HEK293 (cell line): ENCODE measurements at regions not wholly inside any gene's neighbourhood (a gene's known extent, or its start where the extent isn't known, plus 50 kb on each side); places are given as distances from the start of the nearest gene placed in this dataset.

Experiments
- CTCF ChIA-PET: fragments of 350-600 bp; formaldehyde crosslinking; extraction: SDS; loops from one replicate; lab custom pipeline; 2021; ENCODE audit warnings: antibody characterized with exemption; lab: Yijun Ruan, JAX
- POLR2A ChIA-PET: fragments of 300-600 bp; formaldehyde crosslinking; extraction: SDS; loops from one replicate; lab custom pipeline; 2020; ENCODE audit warnings: antibody characterized with exemption, inconsistent platforms; lab: Yijun Ruan, JAX
- H3K27ac ChIP-seq: fragments of 200-500 bp; sonication (Bioruptor generic); 2 replicates; pipeline ENCODE4 v1.5.1; 2014; ENCODE audit warnings: low read depth, low read length, control low read depth, inconsistent platforms; ENCODE audit errors: extremely low read depth
- H3K36me3 ChIP-seq, 2 experiments: fragments of 200-500 bp in 1 of 2; sonication (Bioruptor generic) in 1 of 2; 1 replicate in 1 of 2; 2 replicates in 1 of 2; pipeline ENCODE4 v1.5.1; 2014 to 2017; ENCODE audit warnings: inconsistent platforms in 2 of 2, low read length in 2 of 2; ENCODE audit not compliant: control insufficient read depth in 2 of 2, insufficient read depth in 1 of 2
- H3K4me1 ChIP-seq: fragments of 200-500 bp; sonication (Bioruptor generic); 2 replicates; pipeline ENCODE4 v1.5.1; 2014; ENCODE audit warnings: mild to moderate bottlenecking, low read length, inconsistent platforms; ENCODE audit not compliant: control insufficient read depth, insufficient read depth
- H3K4me3 ChIP-seq: 2 replicates; pipeline ENCODE4 v1.5.1; 2011; ENCODE audit warnings: low read depth, mild to moderate bottlenecking, control low read depth, low read length, moderate library complexity
- H3K9me3 ChIP-seq: fragments of 200-500 bp; sonication (Bioruptor generic); 2 replicates; pipeline ENCODE4 v1.5.1; 2014; ENCODE audit warnings: low read depth, low read length, inconsistent platforms; ENCODE audit not compliant: control insufficient read depth, insufficient read depth
- BCL11A ChIP-seq: fragments of 450-650 bp; formaldehyde crosslinking; IDR thresholded peaks from 2 replicates; pipeline ENCODE4 v1.5.1; 2016; ENCODE audit warnings: low read depth, missing biosample characterization, missing genetic modification characterization
- KLF1 ChIP-seq: fragments of 450-650 bp; formaldehyde crosslinking; IDR thresholded peaks from 2 replicates; pipeline ENCODE4 v1.5.1; 2016; ENCODE audit warnings: missing biosample characterization, missing genetic modification characterization
- REPIN1 ChIP-seq: fragments of 450-650 bp; formaldehyde crosslinking; IDR thresholded peaks from 2 replicates; pipeline ENCODE4 v1.5.1; 2017; ENCODE audit warnings: missing biosample characterization, missing genetic modification characterization, low read depth
- ZBTB7A ChIP-seq: fragments of 450-650 bp; formaldehyde crosslinking; IDR thresholded peaks from 2 replicates; pipeline ENCODE4 v1.5.1; 2016; ENCODE audit warnings: low read depth, missing biosample characterization, missing genetic modification characterization
- ZFHX2 ChIP-seq: fragments of 450-650 bp; formaldehyde crosslinking; conservative IDR thresholded peaks from 2 replicates; pipeline ENCODE4 v1.5.1; 2016; ENCODE audit warnings: missing biosample characterization, missing genetic modification characterization
- ZNF132 ChIP-seq: fragments of 450-650 bp; formaldehyde crosslinking; IDR thresholded peaks from 2 replicates; pipeline ENCODE4 v1.5.1; 2017; ENCODE audit warnings: missing biosample characterization, missing genetic modification characterization, borderline replicate concordance
- ZNF350 ChIP-seq: fragments of 450-650 bp; formaldehyde crosslinking; IDR thresholded peaks from 2 replicates; pipeline ENCODE4 v1.5.0; 2017; ENCODE audit warnings: missing biosample characterization, mild to moderate bottlenecking, missing genetic modification characterization
- ZNF37A ChIP-seq: fragments of 450-650 bp; IDR thresholded peaks from 2 replicates; pipeline ENCODE4 v1.5.1; 2018; ENCODE audit warnings: missing biosample characterization, missing genetic modification characterization
- ZNF600 ChIP-seq: fragments of 450-650 bp; formaldehyde crosslinking; IDR thresholded peaks from 2 replicates; pipeline ENCODE4 v1.5.1; 2016; ENCODE audit warnings: missing biosample characterization, missing genetic modification characterization
- ZNF645 ChIP-seq: fragments of 450-650 bp; formaldehyde crosslinking; IDR thresholded peaks from 2 replicates; pipeline ENCODE4; 2016; ENCODE audit warnings: missing biosample characterization, missing genetic modification characterization
- ZSCAN23 ChIP-seq: fragments of 450-650 bp; formaldehyde crosslinking; IDR thresholded peaks from 2 replicates; pipeline ENCODE4 v1.5.1; 2016; ENCODE audit warnings: missing biosample characterization, missing genetic modification characterization
- TF ChIP-seq, protein P1 (sequence below): fragments of 450-650 bp; formaldehyde crosslinking; IDR thresholded peaks from 2 replicates; pipeline ENCODE4 v1.5.1; 2017; ENCODE audit warnings: missing biosample characterization, missing genetic modification characterization
- TF ChIP-seq, protein P2 (sequence below): fragments of 450-650 bp; formaldehyde crosslinking; IDR thresholded peaks from 2 replicates; pipeline ENCODE4 v1.5.1; 2016; ENCODE audit warnings: missing biosample characterization, missing genetic modification characterization
- TF ChIP-seq, protein P3 (sequence below): fragments of 450-650 bp; formaldehyde crosslinking; IDR thresholded peaks from 2 replicates; pipeline ENCODE4 v1.5.1; 2016; ENCODE audit warnings: missing biosample characterization, missing genetic modification characterization

- TF ChIP-seq ZSCAN23 (tag by site-specific recombination) (no peak), BCL11A (tag by site-specific recombination) (no peak), ZNF600 (no peak), ZNF132 (tag by site-specific recombination) (no peak)
- TF ChIP-seq, protein P1, sequence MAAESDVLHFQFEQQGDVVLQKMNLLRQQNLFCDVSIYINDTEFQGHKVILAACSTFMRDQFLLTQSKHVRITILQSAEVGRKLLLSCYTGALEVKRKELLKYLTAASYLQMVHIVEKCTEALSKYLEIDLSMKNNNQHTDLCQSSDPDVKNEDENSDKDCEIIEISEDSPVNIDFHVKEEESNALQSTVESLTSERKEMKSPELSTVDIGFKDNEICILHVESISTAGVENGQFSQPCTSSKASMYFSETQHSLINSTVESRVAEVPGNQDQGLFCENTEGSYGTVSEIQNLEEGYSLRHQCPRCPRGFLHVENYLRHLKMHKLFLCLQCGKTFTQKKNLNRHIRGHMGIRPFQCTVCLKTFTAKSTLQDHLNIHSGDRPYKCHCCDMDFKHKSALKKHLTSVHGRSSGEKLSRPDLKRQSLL (tag by site-specific recombination): no peak
These were observed 125.0 kb upstream of the MTAP start (continued) for GRCh38 chr9:21677387-21677786.

- TF ChIP-seq REPIN1 (tag by site-specific recombination) (no peak), ZFHX2 (tag by site-specific recombination) (peak; percentile 36; the same call in 1 of the 2 replicates)
- CTCF ChIA-PET: interaction anchor here (1.3 kb wide), 1 partner anchor 31 kb away, joined by 5 read pairs; no protein-coding TSS in a partner anchor
- peaks cover 15% of the 10 kb centered on the region for H3K4me1 ChIP-seq
- H3K9me3 ChIP-seq: no peaks in the 10 kb centered on the region
- POLR2A ChIA-PET: no interaction called here
- no peak overlapping the region; the same call in 1 of the 2 replicates for H3K4me3 ChIP-seq
- H3K36me3 ChIP-seq: no peaks in the 10 kb centered on the region
- H3K27ac ChIP-seq: no peak overlapping the region
These were observed 124.6 kb upstream of the MTAP start for GRCh38 chr9:21677834-21678233.

DNA sequence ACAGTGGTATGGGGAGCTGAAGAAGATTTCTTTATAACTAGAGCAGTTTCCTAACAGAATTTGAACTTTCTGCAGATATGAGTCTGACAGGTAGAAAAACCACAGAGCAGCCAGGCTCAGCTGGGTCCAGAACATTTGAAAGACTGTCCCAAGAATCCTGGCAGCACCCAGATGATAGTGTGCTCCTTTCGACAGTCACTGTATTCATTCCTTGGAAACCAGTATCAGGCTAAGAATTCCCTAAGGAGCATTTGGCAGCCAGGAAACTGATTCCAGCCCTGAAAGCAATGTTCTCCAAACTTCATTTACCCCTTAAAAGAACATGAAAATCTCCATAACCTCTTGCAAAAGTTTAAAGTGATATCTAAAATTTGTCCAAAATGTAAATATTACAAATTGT lies 123.0 kb upstream of the MTAP start:
- CTCF ChIA-PET: no interaction called here
- no peak overlapping the region for H3K4me3 ChIP-seq
- TF ChIP-seq ZNF350 (tag by site-specific recombination) (no peak), ZNF645 (tag by site-specific recombination) (no peak), ZNF37A (no peak), ZBTB7A (tag by site-specific recombination) (no peak), KLF1 (tag by site-specific recombination) (no peak)
- TF ChIP-seq, protein P2, sequence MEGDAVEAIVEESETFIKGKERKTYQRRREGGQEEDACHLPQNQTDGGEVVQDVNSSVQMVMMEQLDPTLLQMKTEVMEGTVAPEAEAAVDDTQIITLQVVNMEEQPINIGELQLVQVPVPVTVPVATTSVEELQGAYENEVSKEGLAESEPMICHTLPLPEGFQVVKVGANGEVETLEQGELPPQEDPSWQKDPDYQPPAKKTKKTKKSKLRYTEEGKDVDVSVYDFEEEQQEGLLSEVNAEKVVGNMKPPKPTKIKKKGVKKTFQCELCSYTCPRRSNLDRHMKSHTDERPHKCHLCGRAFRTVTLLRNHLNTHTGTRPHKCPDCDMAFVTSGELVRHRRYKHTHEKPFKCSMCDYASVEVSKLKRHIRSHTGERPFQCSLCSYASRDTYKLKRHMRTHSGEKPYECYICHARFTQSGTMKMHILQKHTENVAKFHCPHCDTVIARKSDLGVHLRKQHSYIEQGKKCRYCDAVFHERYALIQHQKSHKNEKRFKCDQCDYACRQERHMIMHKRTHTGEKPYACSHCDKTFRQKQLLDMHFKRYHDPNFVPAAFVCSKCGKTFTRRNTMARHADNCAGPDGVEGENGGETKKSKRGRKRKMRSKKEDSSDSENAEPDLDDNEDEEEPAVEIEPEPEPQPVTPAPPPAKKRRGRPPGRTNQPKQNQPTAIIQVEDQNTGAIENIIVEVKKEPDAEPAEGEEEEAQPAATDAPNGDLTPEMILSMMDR: no peak
- TF ChIP-seq, protein P3, sequence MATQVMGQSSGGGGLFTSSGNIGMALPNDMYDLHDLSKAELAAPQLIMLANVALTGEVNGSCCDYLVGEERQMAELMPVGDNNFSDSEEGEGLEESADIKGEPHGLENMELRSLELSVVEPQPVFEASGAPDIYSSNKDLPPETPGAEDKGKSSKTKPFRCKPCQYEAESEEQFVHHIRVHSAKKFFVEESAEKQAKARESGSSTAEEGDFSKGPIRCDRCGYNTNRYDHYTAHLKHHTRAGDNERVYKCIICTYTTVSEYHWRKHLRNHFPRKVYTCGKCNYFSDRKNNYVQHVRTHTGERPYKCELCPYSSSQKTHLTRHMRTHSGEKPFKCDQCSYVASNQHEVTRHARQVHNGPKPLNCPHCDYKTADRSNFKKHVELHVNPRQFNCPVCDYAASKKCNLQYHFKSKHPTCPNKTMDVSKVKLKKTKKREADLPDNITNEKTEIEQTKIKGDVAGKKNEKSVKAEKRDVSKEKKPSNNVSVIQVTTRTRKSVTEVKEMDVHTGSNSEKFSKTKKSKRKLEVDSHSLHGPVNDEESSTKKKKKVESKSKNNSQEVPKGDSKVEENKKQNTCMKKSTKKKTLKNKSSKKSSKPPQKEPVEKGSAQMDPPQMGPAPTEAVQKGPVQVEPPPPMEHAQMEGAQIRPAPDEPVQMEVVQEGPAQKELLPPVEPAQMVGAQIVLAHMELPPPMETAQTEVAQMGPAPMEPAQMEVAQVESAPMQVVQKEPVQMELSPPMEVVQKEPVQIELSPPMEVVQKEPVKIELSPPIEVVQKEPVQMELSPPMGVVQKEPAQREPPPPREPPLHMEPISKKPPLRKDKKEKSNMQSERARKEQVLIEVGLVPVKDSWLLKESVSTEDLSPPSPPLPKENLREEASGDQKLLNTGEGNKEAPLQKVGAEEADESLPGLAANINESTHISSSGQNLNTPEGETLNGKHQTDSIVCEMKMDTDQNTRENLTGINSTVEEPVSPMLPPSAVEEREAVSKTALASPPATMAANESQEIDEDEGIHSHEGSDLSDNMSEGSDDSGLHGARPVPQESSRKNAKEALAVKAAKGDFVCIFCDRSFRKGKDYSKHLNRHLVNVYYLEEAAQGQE (tag by site-specific recombination): no peak
- TF ChIP-seq, all 188 proteins: peak for 0
- Histone ChIP-seq H3K9me3 (no peaks in the 10 kb centered on the region), H3K4me1 (peaks cover 19% of the 10 kb centered on the region), H3K27ac (no peak overlapping the region), H3K36me3 (no peaks in the 10 kb centered on the region)
- POLR2A ChIA-PET: no interaction called here
